ENCODE measurements at regions not wholly inside any gene's neighbourhood (a gene's known extent, or its start where the extent isn't known, plus 50 kb on each side); places are given as distances from the start of the nearest gene placed in this dataset.
"Not testable (repeated sequence)": the region's sequence is repeated elsewhere in the genome, so short reads cannot be mapped to it uniquely, and the experiment has no call there.

GRCh38 chr2:59751214-59751613 lies 802.2 kb downstream of the BCL11A start:
- not testable (repeated sequence) for TF ChIP-seq RARB (CRISPR knock-in tag; IDR thresholded peaks at IDR 0.05); ZFP3 (CRISPR knock-in tag; IDR thresholded peaks at IDR 0.05); PATZ1 (CRISPR knock-in tag; IDR thresholded peaks at IDR 0.05; ENCODE audit: borderline replicate concordance); TOX (CRISPR knock-in tag; IDR thresholded peaks at IDR 0.05; ENCODE audit: borderline replicate concordance); ARNTL (CRISPR knock-in tag; IDR thresholded peaks at IDR 0.05; ENCODE audit: borderline replicate concordance, low read depth); BACH2 (CRISPR knock-in tag; IDR thresholded peaks at IDR 0.05; ENCODE audit: borderline replicate concordance); ZFP30 (CRISPR knock-in tag; IDR thresholded peaks at IDR 0.05); CSDC2 (CRISPR knock-in tag; IDR thresholded peaks at IDR 0.05); TSHZ2 (CRISPR knock-in tag; IDR thresholded peaks at IDR 0.05); ISL1 (CRISPR knock-in tag; IDR thresholded peaks at IDR 0.05); TCF4 (CRISPR knock-in tag; IDR thresholded peaks at IDR 0.05; ENCODE audit: borderline replicate concordance); ZNF565 (CRISPR knock-in tag; conservative IDR thresholded peaks at IDR 0.05; ENCODE audit: low read depth); POU6F1 (CRISPR knock-in tag; IDR thresholded peaks at IDR 0.05; ENCODE audit: borderline replicate concordance, low read depth); ZNF8 (CRISPR knock-in tag; IDR thresholded peaks at IDR 0.05)
